Spinal cord (tissue), 9 donors: ENCODE measurements at regions not wholly inside any gene's neighbourhood (a gene's known extent, or its start where the extent isn't known, plus 50 kb on each side); places are given as distances from the start of the nearest gene placed in this dataset.

ENCODE experiments used
- DNase-seq, 6 donors: peaks; one replicate each; pipeline versions ENCODE4 v3.0.0 to v3.0.0-alpha.2; 2013 to 2015; ENCODE audit warnings: low spot score in 6 of 6, low read depth in 4 of 6
- H3K27ac ChIP-seq: one replicate; pipeline ENCODE4 v1.5.1; 2013; ENCODE audit warnings: low read depth, low read length, control low read depth
- H3K27me3 ChIP-seq: one replicate; pipeline ENCODE4 v1.6.1; 2013; ENCODE audit warnings: low read length; ENCODE audit not compliant: control insufficient read depth, insufficient read depth
- H3K36me3 ChIP-seq: one replicate; pipeline ENCODE4 v1.6.1; 2013; ENCODE audit warnings: low read length; ENCODE audit not compliant: control insufficient read depth, insufficient read depth
- H3K4me1 ChIP-seq: one replicate; pipeline ENCODE4 v1.6.1; 2013; ENCODE audit warnings: low read length; ENCODE audit not compliant: control insufficient read depth, insufficient read depth
- H3K4me3 ChIP-seq: one replicate; pipeline ENCODE4 v1.5.1; 2013; ENCODE audit warnings: low read depth, low read length, control low read depth
- H3K9me3 ChIP-seq: one replicate; pipeline ENCODE4 v1.6.1; 2013; ENCODE audit warnings: low read length; ENCODE audit not compliant: control insufficient read depth, insufficient read depth
- WGBS: methylation state at CpG from one replicate; pipeline ENCODE4 v1.1.5; 2013; ENCODE audit warnings: missing lambda C conversion rate; ENCODE audit not compliant: insufficient coverage; 5-methylcytosine and 5-hydroxymethylcytosine counted together
- donor health status: healthy.

- Histone ChIP-seq H3K27ac (no peak overlapping the region), H3K4me3 (no peak overlapping the region), H3K9me3 (peaks cover 2% of the 10 kb centered on the region), H3K36me3 (no peaks in the 10 kb centered on the region), H3K27me3 (no peaks in the 10 kb centered on the region), H3K4me1 (peaks cover 18% of the 10 kb centered on the region)
- DNase-seq: peak in 4 of 6 donors; percentile 56 to 97 (median 70)
- 24% methylated on average over 6 of the region's 10 CpGs for WGBS
Observed at GRCh38 chr1:184296466-184297243, 90.2 kb upstream of the C1orf21 start.

GRCh38 chr1:184297244-184297750 lies 89.5 kb upstream of the C1orf21 start:
- peaks cover 18% of the 10 kb centered on the region for H3K4me1 ChIP-seq

GRCh38 chr1:184298440-184299405 lies 88.1 kb upstream of the C1orf21 start:
- Histone ChIP-seq H3K4me3 (no peak overlapping the region), H3K4me1 (peaks cover 18% of the 10 kb centered on the region), H3K9me3 (no peaks in the 10 kb centered on the region), H3K27ac (peak overlapping the region; percentile 26), H3K27me3 (no peaks in the 10 kb centered on the region), H3K36me3 (no peaks in the 10 kb centered on the region)
- peak in 4 of 6 donors; percentile 31 to 85 (median 60) for DNase-seq
- 8% methylated on average over 4 of the region's 6 CpGs for WGBS

More at GRCh38 chr1:184297244-184297750, 89.5 kb upstream of the C1orf21 start:
- Histone ChIP-seq H3K4me3 (no peak overlapping the region), H3K36me3 (no peaks in the 10 kb centered on the region), H3K27ac (no peak overlapping the region), H3K9me3 (peaks cover 2% of the 10 kb centered on the region), H3K27me3 (no peaks in the 10 kb centered on the region)
- DNase-seq: no peak
- WGBS: no CpG with 5 or more reads among the region's 3 CpGs

GRCh38 chr1:184299406-184299790 lies 87.4 kb upstream of the C1orf21 start:
- Histone ChIP-seq H3K4me3 (no peak overlapping the region), H3K27me3 (no peaks in the 10 kb centered on the region), H3K27ac (no peak overlapping the region), H3K4me1 (peaks cover 18% of the 10 kb centered on the region), H3K9me3 (no peaks in the 10 kb centered on the region), H3K36me3 (no peaks in the 10 kb centered on the region)
- DNase-seq: no peak
- 17% methylated on average over 1 of the region's 2 CpGs for WGBS

GRCh38 chr1:184299796-184300195 lies 87.0 kb upstream of the C1orf21 start:
- Histone ChIP-seq H3K9me3 (no peaks in the 10 kb centered on the region), H3K27me3 (no peaks in the 10 kb centered on the region), H3K4me1 (peaks cover 18% of the 10 kb centered on the region), H3K36me3 (no peaks in the 10 kb centered on the region), H3K27ac (no peak overlapping the region), H3K4me3 (no peak overlapping the region)
- WGBS: no CpG with 5 or more reads among the region's 2 CpGs
- peak in 1 of 6 donors; percentile 43 for DNase-seq

GRCh38 chr1:184300446-184300845 lies 86.4 kb upstream of the C1orf21 start:
- no peaks in the 10 kb centered on the region for H3K9me3 ChIP-seq
- no peak for DNase-seq
- H3K36me3 ChIP-seq: no peaks in the 10 kb centered on the region
- no peak overlapping the region for H3K4me3 ChIP-seq
- H3K4me1 ChIP-seq: peaks cover 18% of the 10 kb centered on the region
- 97% methylated on average over 4 of the region's 4 CpGs for WGBS
- no peak overlapping the region for H3K27ac ChIP-seq
- H3K27me3 ChIP-seq: no peaks in the 10 kb centered on the region

- Histone ChIP-seq H3K4me3 (no peak overlapping the region), H3K27me3 (no peaks in the 10 kb centered on the region), H3K4me1 (peaks cover 18% of the 10 kb centered on the region), H3K27ac (no peak overlapping the region), H3K9me3 (no peaks in the 10 kb centered on the region), H3K36me3 (no peaks in the 10 kb centered on the region)
- DNase-seq: no peak
- 100% methylated on average over 1 of the region's 1 CpG for WGBS
Observed at GRCh38 chr1:184301227-184301626, 85.6 kb upstream of the C1orf21 start.

GRCh38 chr1:184302346-184302745 lies 84.5 kb upstream of the C1orf21 start:
- no peak overlapping the region for H3K4me3 ChIP-seq
- 100% methylated on average over 1 of the region's 3 CpGs for WGBS
- peaks cover 14% of the 10 kb centered on the region for H3K4me1 ChIP-seq
- DNase-seq: no peak
- H3K27me3 ChIP-seq: no peaks in the 10 kb centered on the region
- no peak overlapping the region for H3K27ac ChIP-seq
- no peaks in the 10 kb centered on the region for H3K36me3 ChIP-seq
- no peaks in the 10 kb centered on the region for H3K9me3 ChIP-seq

- WGBS: 100% methylated on average over 1 of the region's 1 CpG
- H3K4me1 ChIP-seq: no peaks in the 10 kb centered on the region
- no peak for DNase-seq
- H3K9me3 ChIP-seq: peaks cover 3% of the 10 kb centered on the region
- H3K27me3 ChIP-seq: no peaks in the 10 kb centered on the region
- H3K27ac ChIP-seq: no peak overlapping the region
- H3K4me3 ChIP-seq: no peak overlapping the region
- H3K36me3 ChIP-seq: no peaks in the 10 kb centered on the region
Observed at GRCh38 chr1:184310157-184310819, 76.5 kb upstream of the C1orf21 start.
